ENCODE measurements at regions not wholly inside any gene's neighbourhood (a gene's known extent, or its start where the extent isn't known, plus 50 kb on each side); places are given as distances from the start of the nearest gene placed in this dataset.
A peak's percentile ranks its signal among the peaks of the same experiment; 100 is the strongest.

GRCh38 chr9:38263532-38263931 is 129.0 kb upstream of the ALDH1B1 start:
- TF ChIP-seq POLR2A (IDR thresholded peaks at IDR 0.05; ENCODE audit: low read length) (no peak), CHD2 (IDR thresholded peaks at IDR 0.05; ENCODE audit: low read length, partially characterized antibody) (no peak), CTCF (IDR thresholded peaks at IDR 0.05) (peak; percentile 56), POLR2AphosphoS2 (conservative IDR thresholded peaks at IDR 0.05; ENCODE audit: low read length) (no peak), EP300 (IDR thresholded peaks at IDR 0.05) (no peak), BCL3 (IDR thresholded peaks at IDR 0.05) (no peak), HMGXB4 (CRISPR knock-in tag; IDR thresholded peaks at IDR 0.05; ENCODE audit: borderline replicate concordance) (no peak), RFX5 (IDR thresholded peaks at IDR 0.05) (no peak), TP53 (CRISPR knock-in tag; IDR thresholded peaks at IDR 0.05) (no peak), RAD21 (conservative IDR thresholded peaks at IDR 0.05 in 1 of 2, IDR thresholded peaks at IDR 0.05 in 1 of 2) (peak; percentile 80 to 82), E2F6 (IDR thresholded peaks at IDR 0.05; ENCODE audit: borderline replicate concordance, low read depth) (no peak), RNF2 (IDR thresholded peaks at IDR 0.05; ENCODE audit: borderline replicate concordance, low read depth) (no peak), REST (IDR thresholded peaks at IDR 0.05) (no peak)

Data from A549 (cell line).